HG03280 (cell line): ENCODE measurements at regions not wholly inside any gene's neighbourhood (a gene's known extent, or its start where the extent isn't known, plus 50 kb on each side); places are given as distances from the start of the nearest gene placed in this dataset.
"Not testable (repeated sequence)": the region's sequence is repeated elsewhere in the genome, so short reads cannot be mapped to it uniquely, and the experiment has no call there.

ENCODE experiments used
- ATAC-seq: cut with Tn5 transposase; IDR thresholded peaks from one replicate; pipeline ENCODE4 v1.9.1; 2021; ENCODE audit warnings: mild to moderate bottlenecking, moderate library complexity; ENCODE audit not compliant: unreplicated experiment

- no peak for ATAC-seq
Observed at GRCh38 chr2:34280606-34281005, 681.5 kb upstream of the FAM98A start.

- ATAC-seq, result peak; percentile 82
Observed at GRCh38 chr2:34266908-34267697, 668.0 kb upstream of the FAM98A start.

- ATAC-seq, result no peak
Observed at GRCh38 chr2:34261701-34262100, 662.6 kb upstream of the FAM98A start.

- no peak for ATAC-seq
Observed at GRCh38 chr2:34254272-34254878, 655.3 kb upstream of the FAM98A start.

- no peak for ATAC-seq
Observed at GRCh38 chr2:34252111-34252510, 653.0 kb upstream of the FAM98A start.

GRCh38 chr2:34251578-34251977, 652.5 kb upstream of the FAM98A start:
- no peak for ATAC-seq

- no peak for ATAC-seq
Observed at GRCh38 chr2:34244195-34244594, 645.1 kb upstream of the FAM98A start.

GRCh38 chr2:34242763-34243123, 643.6 kb upstream of the FAM98A start:
- no peak for ATAC-seq

- ATAC-seq, result no peak
Observed at GRCh38 chr2:34241905-34242762, 643.0 kb upstream of the FAM98A start.

GRCh38 chr2:34239511-34239910, 640.4 kb upstream of the FAM98A start:
- no peak for ATAC-seq

GRCh38 chr2:34234823-34235222, 635.7 kb upstream of the FAM98A start:
- no peak for ATAC-seq

GRCh38 chr2:34229998-34230397, 630.9 kb upstream of the FAM98A start:
- ATAC-seq, result no peak

- ATAC-seq, result no peak
Observed at GRCh38 chr2:34215174-34215573, 616.1 kb upstream of the FAM98A start.

- ATAC-seq, result not testable (repeated sequence)
Observed at GRCh38 chr2:34210382-34210781, 611.3 kb upstream of the FAM98A start.

- ATAC-seq, result no peak
Observed at GRCh38 chr2:34204560-34204959, 605.5 kb upstream of the FAM98A start.

GRCh38 chr2:34201099-34201498, 602.0 kb upstream of the FAM98A start:
- no peak for ATAC-seq

- no peak for ATAC-seq
Observed at GRCh38 chr2:34199971-34200370, 600.9 kb upstream of the FAM98A start.

- no peak for ATAC-seq
Observed at GRCh38 chr2:34193164-34193563, 594.1 kb upstream of the FAM98A start.

GRCh38 chr2:34188464-34189303, 589.6 kb upstream of the FAM98A start:
- ATAC-seq, result no peak

GRCh38 chr2:34179511-34179910, 580.4 kb upstream of the FAM98A start:
- no peak for ATAC-seq

GRCh38 chr2:34178482-34178881, 579.4 kb upstream of the FAM98A start:
- ATAC-seq, result no peak
